Upper lobe of right lung (tissue), 1 donor: ENCODE measurements at regions not wholly inside any gene's neighbourhood (a gene's known extent, or its start where the extent isn't known, plus 50 kb on each side); places are given as distances from the start of the nearest gene placed in this dataset.

Experiments
- ATAC-seq: fragments of 200-7000 bp; cut with Tn5 transposase; one replicate; pipeline ENCODE4 v1.9.1; 2020; ENCODE audit warnings: mild to moderate bottlenecking, moderate library complexity
- DNase-seq: peaks from one replicate; pipeline ENCODE4 v3.0.0-alpha.2; 2020
- H3K27ac ChIP-seq: fragments of 200-600 bp; one replicate; pipeline ENCODE4 v1.8.0; 2022
- H3K27me3 ChIP-seq: fragments of 200-600 bp; one replicate; pipeline ENCODE4 v1.8.0; 2022; ENCODE audit warnings: mild to moderate bottlenecking
- H3K36me3 ChIP-seq: fragments of 200-600 bp; one replicate; pipeline ENCODE4 v1.8.0; 2022
- H3K4me1 ChIP-seq: fragments of 200-600 bp; one replicate; pipeline ENCODE4 v1.8.0; 2022
- H3K4me3 ChIP-seq: fragments of 200-600 bp; one replicate; pipeline ENCODE4 v1.8.0; 2022; ENCODE audit warnings: mild to moderate bottlenecking
- H3K9me3 ChIP-seq: fragments of 200-600 bp; one replicate; pipeline ENCODE4 v1.8.0; 2022
- CTCF ChIP-seq: fragments of 200-600 bp; IDR thresholded peaks from one replicate; pipeline ENCODE4 v1.8.0; 2022; ENCODE audit warnings: antibody characterized with exemption
- intact Hi-C: fragments of 100-400 bp; cut with DNase I; formaldehyde crosslinking; loops from one replicate; pipeline ENCODE4 v1.11.0; 2022
- donor health status: DM: no; HTN: yes; CAD: no; lungs with severe emphysema.

GRCh38 chr5:14040542-14040941 is 96.1 kb upstream of the DNAH5 start:
- peaks cover 8% of the 10 kb centered on the region for H3K4me1 ChIP-seq
- H3K9me3 ChIP-seq, result no peaks in the 10 kb centered on the region
- DNase-seq (no peak), ATAC-seq (no peak)
- H3K27ac ChIP-seq, result no peak overlapping the region
- intact Hi-C loops, result no loop called here
- H3K27me3 ChIP-seq, result peaks cover 6% of the 10 kb centered on the region
- no peak overlapping the region for H3K4me3 ChIP-seq
- H3K36me3 ChIP-seq, result no peaks in the 10 kb centered on the region
- TF ChIP-seq CTCF, result no peak

GRCh38 chr5:14039576-14039975 is 95.1 kb upstream of the DNAH5 start:
- peaks cover 6% of the 10 kb centered on the region for H3K27me3 ChIP-seq
- no peak overlapping the region for H3K27ac ChIP-seq
- peaks cover 11% of the 10 kb centered on the region for H3K4me1 ChIP-seq
- no peak for TF ChIP-seq CTCF
- DNase-seq, result no peak
- no peak overlapping the region for H3K4me3 ChIP-seq
- intact Hi-C loops, result no loop called here
- no peaks in the 10 kb centered on the region for H3K9me3 ChIP-seq
- no peaks in the 10 kb centered on the region for H3K36me3 ChIP-seq
- ATAC-seq, result no peak

GRCh38 chr5:14039063-14039462 is 94.6 kb upstream of the DNAH5 start:
- intact Hi-C loops, result no loop called here
- H3K9me3 ChIP-seq, result no peaks in the 10 kb centered on the region
- H3K27ac ChIP-seq, result no peak overlapping the region
- no peaks in the 10 kb centered on the region for H3K36me3 ChIP-seq
- no peak for DNase-seq
- no peak for ATAC-seq
- peaks cover 6% of the 10 kb centered on the region for H3K27me3 ChIP-seq
- no peak for TF ChIP-seq CTCF
- H3K4me1 ChIP-seq, result peaks cover 11% of the 10 kb centered on the region
- H3K4me3 ChIP-seq, result no peak overlapping the region

- no peak for ATAC-seq
- Histone ChIP-seq H3K4me3 (no peak overlapping the region), H3K9me3 (no peaks in the 10 kb centered on the region), H3K27ac (no peak overlapping the region), H3K4me1 (peaks cover 11% of the 10 kb centered on the region), H3K36me3 (no peaks in the 10 kb centered on the region), H3K27me3 (peaks cover 6% of the 10 kb centered on the region)
- intact Hi-C loops, result no loop called here
- DNase-seq, result no peak
- TF ChIP-seq CTCF, result no peak
Observed at GRCh38 chr5:14038341-14038959, 94.0 kb upstream of the DNAH5 start.

- Histone ChIP-seq H3K36me3 (no peaks in the 10 kb centered on the region), H3K27me3 (peaks cover 6% of the 10 kb centered on the region), H3K9me3 (no peaks in the 10 kb centered on the region), H3K4me3 (no peak overlapping the region), H3K27ac (no peak overlapping the region), H3K4me1 (peaks cover 11% of the 10 kb centered on the region)
- TF ChIP-seq CTCF, result no peak
- no peak for ATAC-seq
- intact Hi-C loops, result no loop called here
- no peak for DNase-seq
Observed at GRCh38 chr5:14036947-14037346, 92.5 kb upstream of the DNAH5 start.

GRCh38 chr5:14036514-14036913 is 92.0 kb upstream of the DNAH5 start:
- H3K27me3 ChIP-seq, result peaks cover 4% of the 10 kb centered on the region
- no peak for TF ChIP-seq CTCF
- intact Hi-C loops, result no loop called here
- no peaks in the 10 kb centered on the region for H3K9me3 ChIP-seq
- H3K27ac ChIP-seq, result peak overlapping the region; percentile 14
- no peak overlapping the region for H3K4me3 ChIP-seq
- no peaks in the 10 kb centered on the region for H3K36me3 ChIP-seq
- H3K4me1 ChIP-seq, result peaks cover 11% of the 10 kb centered on the region
- no peak for DNase-seq
- ATAC-seq, result peak; percentile 26
